ENCODE measurements at regions not wholly inside any gene's neighbourhood (a gene's known extent, or its start where the extent isn't known, plus 50 kb on each side); places are given as distances from the start of the nearest gene placed in this dataset.

DNA sequence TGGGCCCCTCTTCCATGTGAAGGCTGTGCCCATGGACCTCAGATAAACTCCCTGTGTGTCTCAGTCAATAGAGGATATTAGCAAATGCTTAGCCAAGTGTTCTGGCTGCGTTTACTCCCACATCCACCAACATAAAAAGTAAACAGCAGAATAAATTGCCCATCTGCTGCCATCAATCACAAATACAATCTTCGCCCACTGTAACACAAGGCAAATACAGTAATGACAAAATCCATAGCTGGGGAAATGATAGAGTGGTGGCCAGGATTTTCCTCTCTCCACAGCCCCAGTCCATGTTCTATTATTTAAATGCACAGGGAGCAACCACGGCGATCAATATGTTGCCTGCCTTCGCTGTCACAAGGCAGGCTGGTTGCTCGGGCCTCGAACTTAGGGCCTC lies 376.5 kb downstream of the UQCRFS1 start:
- Histone ChIP-seq H3K4me3 (no peak overlapping the region), H3K4me1 (no peaks in the 10 kb centered on the region), H3K9me3 (no peaks in the 10 kb centered on the region), H3K27ac (no peak overlapping the region), H3K36me3 (no peaks in the 10 kb centered on the region), H3K27me3 (no peaks in the 10 kb centered on the region)
- DNase-seq (ENCODE audit: extremely low spot score in 2 of 2) = no peak
- TF ChIP-seq POLR2A (IDR thresholded peaks at IDR 0.05) (no peak), CTCF (IDR thresholded peaks at IDR 0.05) (no peak), POLR2AphosphoS5 (IDR thresholded peaks at IDR 0.05; ENCODE audit: insufficient read depth in 1 of 2, low read depth in 1 of 2) (no peak)
- intact Hi-C loops (cut with DNase I) = loop anchor here (2.0 kb wide), 1 partner anchor 70 kb away; no protein-coding TSS in a partner anchor

- no peak overlapping the region for H3K4me3 ChIP-seq
- DNase-seq (ENCODE audit: extremely low spot score in 2 of 2) = no peak
- TF ChIP-seq POLR2AphosphoS5 (IDR thresholded peaks at IDR 0.05; ENCODE audit: insufficient read depth in 1 of 2, low read depth in 1 of 2) (no peak), CTCF (IDR thresholded peaks at IDR 0.05) (no peak), POLR2A (IDR thresholded peaks at IDR 0.05) (no peak)
- no peaks in the 10 kb centered on the region for H3K36me3 ChIP-seq
- H3K27ac ChIP-seq = no peak overlapping the region
- intact Hi-C loops (cut with DNase I) = no loop called here
- H3K27me3 ChIP-seq = no peaks in the 10 kb centered on the region
- H3K9me3 ChIP-seq = no peaks in the 10 kb centered on the region
- H3K4me1 ChIP-seq = no peaks in the 10 kb centered on the region
These were observed 378.0 kb downstream of the UQCRFS1 start for GRCh38 chr19:28834996-28835395.

- Histone ChIP-seq H3K4me3 (no peak overlapping the region), H3K27me3 (no peaks in the 10 kb centered on the region), H3K27ac (no peak overlapping the region), H3K36me3 (no peaks in the 10 kb centered on the region), H3K9me3 (no peaks in the 10 kb centered on the region), H3K4me1 (no peaks in the 10 kb centered on the region)
- no peak for TF ChIP-seq CTCF (IDR thresholded peaks at IDR 0.05)
- no peak for TF ChIP-seq POLR2A (IDR thresholded peaks at IDR 0.05)
- TF ChIP-seq POLR2AphosphoS5 (IDR thresholded peaks at IDR 0.05; ENCODE audit: insufficient read depth in 1 of 2, low read depth in 1 of 2) = no peak
- intact Hi-C loops (cut with DNase I) = no loop called here
- DNase-seq (ENCODE audit: extremely low spot score in 2 of 2) = no peak
These were observed 381.5 kb downstream of the UQCRFS1 start for GRCh38 chr19:28831462-28831861.

DNA sequence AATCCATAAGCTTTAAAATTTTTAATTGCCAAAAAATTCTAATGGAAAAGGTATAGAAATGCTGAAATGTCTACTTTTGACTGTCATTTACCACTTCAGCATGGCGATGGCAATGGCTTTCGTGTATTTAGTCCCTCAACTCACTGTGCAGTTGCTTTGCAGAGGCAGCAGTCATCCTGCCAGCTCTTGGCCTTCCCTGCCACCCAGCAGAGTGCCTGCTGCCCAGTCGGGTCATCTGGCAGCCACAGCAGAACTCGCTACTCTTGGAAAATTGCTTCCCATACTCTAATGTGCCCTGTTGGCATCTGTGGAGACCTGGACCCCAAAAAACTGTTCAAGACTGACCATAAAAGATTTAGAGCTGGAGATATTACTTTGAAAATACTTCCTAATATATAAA lies 383.2 kb downstream of the UQCRFS1 start:
- Histone ChIP-seq H3K27me3 (no peaks in the 10 kb centered on the region), H3K36me3 (no peaks in the 10 kb centered on the region), H3K27ac (no peak overlapping the region), H3K4me1 (no peaks in the 10 kb centered on the region), H3K4me3 (no peak overlapping the region), H3K9me3 (no peaks in the 10 kb centered on the region)
- no peak for DNase-seq (ENCODE audit: extremely low spot score in 2 of 2)
- TF ChIP-seq CTCF (IDR thresholded peaks at IDR 0.05) = no peak
- TF ChIP-seq POLR2AphosphoS5 (IDR thresholded peaks at IDR 0.05; ENCODE audit: insufficient read depth in 1 of 2, low read depth in 1 of 2) = no peak
- TF ChIP-seq POLR2A (IDR thresholded peaks at IDR 0.05) = no peak
- intact Hi-C loops (cut with DNase I) = no loop called here

DNA sequence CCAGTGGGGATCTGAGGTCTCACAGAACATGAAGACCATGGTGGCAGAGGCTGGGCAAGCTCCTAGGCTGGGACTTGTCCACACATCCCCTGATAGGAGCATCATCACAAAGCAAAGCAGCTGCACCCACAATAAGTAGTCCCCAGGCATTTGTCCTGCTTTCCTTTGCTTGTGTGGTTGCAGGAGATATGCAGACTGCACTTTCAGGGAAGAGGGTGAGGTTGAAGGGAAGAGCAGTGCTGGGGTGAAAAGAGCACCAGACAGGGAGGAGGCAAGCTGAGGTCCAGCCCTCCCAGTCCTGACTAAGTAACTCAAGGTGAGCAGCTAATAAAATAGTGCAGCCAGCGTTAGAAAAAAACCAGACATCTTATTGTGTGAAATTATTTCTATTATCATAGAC lies 383.6 kb downstream of the UQCRFS1 start:
- Histone ChIP-seq H3K27me3 (no peaks in the 10 kb centered on the region), H3K4me1 (no peaks in the 10 kb centered on the region), H3K4me3 (no peak overlapping the region), H3K27ac (no peak overlapping the region), H3K9me3 (no peaks in the 10 kb centered on the region), H3K36me3 (no peaks in the 10 kb centered on the region)
- intact Hi-C loops (cut with DNase I) = no loop called here
- no peak for TF ChIP-seq POLR2AphosphoS5 (IDR thresholded peaks at IDR 0.05; ENCODE audit: insufficient read depth in 1 of 2, low read depth in 1 of 2)
- no peak for TF ChIP-seq POLR2A (IDR thresholded peaks at IDR 0.05)
- no peak for TF ChIP-seq CTCF (IDR thresholded peaks at IDR 0.05)
- DNase-seq (ENCODE audit: extremely low spot score in 2 of 2) = no peak

Measured in vagina (tissue), 2 donors.